OCI-LY1 (cell line): ENCODE measurements at regions not wholly inside any gene's neighbourhood (a gene's known extent, or its start where the extent isn't known, plus 50 kb on each side); places are given as distances from the start of the nearest gene placed in this dataset.
"Not testable (repeated sequence)": the region's sequence is repeated elsewhere in the genome, so short reads cannot be mapped to it uniquely, and the experiment has no call there.

Experiments
- H2AFZ ChIP-seq: fragments of 200-600 bp; sonication (generic), shearing (Covaris generic); 2 replicates; pipeline ENCODE4 v1.6.0; 2014; ENCODE audit warnings: antibody characterized with exemption, mild to moderate bottlenecking, low read length
- H3F3A ChIP-seq: fragments of 200-600 bp; sonication (generic), shearing (Covaris generic); 2 replicates; pipeline ENCODE4 v1.6.0; 2014; ENCODE audit warnings: mild to moderate bottlenecking, antibody characterized with exemption, low read length, moderate library complexity; ENCODE audit not compliant: insufficient read depth
- H3K27ac ChIP-seq: fragments of 200-600 bp; sonication (generic); 2 replicates; pipeline ENCODE4 v1.5.1; 2014; ENCODE audit warnings: low read length, mixed run types, mild to moderate bottlenecking, low read depth; ENCODE audit not compliant: poor library complexity, severe bottlenecking
- H3K27me3 ChIP-seq: fragments of 200-600 bp; sonication (generic); 2 replicates; pipeline ENCODE4 v1.6.0; 2014; ENCODE audit warnings: antibody characterized with exemption, mild to moderate bottlenecking, low read length, moderate library complexity; ENCODE audit not compliant: insufficient read depth
- H3K36me3 ChIP-seq: fragments of 200-600 bp; sonication (generic); 2 replicates; pipeline ENCODE4 v1.6.1; 2014; ENCODE audit warnings: mild to moderate bottlenecking, antibody characterized with exemption, low read length, moderate library complexity, mixed read lengths; ENCODE audit not compliant: insufficient read depth
- H3K4me1 ChIP-seq: fragments of 200-600 bp; sonication (generic); 2 replicates; pipeline ENCODE4 v1.5.1; 2014; ENCODE audit warnings: mild to moderate bottlenecking, low read length, moderate library complexity; ENCODE audit not compliant: insufficient read depth, severe bottlenecking
- H3K4me2 ChIP-seq: fragments of 200-600 bp; sonication (generic), shearing (Covaris generic); 2 replicates; pipeline ENCODE4 v1.6.1; 2014; ENCODE audit warnings: low read length
- H3K4me3 ChIP-seq: fragments of 200-600 bp; sonication (generic); 2 replicates; pipeline ENCODE4 v1.5.1; 2014; ENCODE audit warnings: low read length, low read depth, mild to moderate bottlenecking, mixed read lengths; ENCODE audit not compliant: poor library complexity, severe bottlenecking
- H3K79me2 ChIP-seq: fragments of 200-600 bp; shearing (Covaris generic); 2 replicates; pipeline ENCODE4 v1.6.1; 2016; ENCODE audit warnings: mixed run types, low read length, mixed read lengths; ENCODE audit not compliant: insufficient read depth
- H3K9ac ChIP-seq: fragments of 200-600 bp; sonication (generic), shearing (Covaris generic); 2 replicates; pipeline ENCODE4 v1.6.1; 2014; ENCODE audit warnings: mild to moderate bottlenecking, low read length, mixed read lengths
- H3K9me2 ChIP-seq: fragments of 200-600 bp; sonication (generic), shearing (Covaris generic); 2 replicates; pipeline ENCODE4 v1.6.1; 2014; ENCODE audit warnings: low read depth, mild to moderate bottlenecking, low read length, mixed read lengths
- H3K9me3 ChIP-seq: fragments of 200-600 bp; shearing (Covaris generic); 2 replicates; pipeline ENCODE4 v1.6.1; 2014; ENCODE audit warnings: low read length, mixed read lengths
- H4K20me1 ChIP-seq: fragments of 200-600 bp; sonication (generic), shearing (Covaris generic); 2 replicates; pipeline ENCODE4 v1.6.0; 2016; ENCODE audit warnings: mild to moderate bottlenecking, low read length; ENCODE audit not compliant: insufficient read depth
- CTCF ChIP-seq: fragments of 200-600 bp; sonication (generic), shearing (Covaris generic); IDR thresholded peaks from 2 replicates; pipeline ENCODE4 v1.5.1; 2017; ENCODE audit warnings: mild to moderate bottlenecking, antibody characterized with exemption, low read length, moderate library complexity, mixed read lengths
- EZH2 ChIP-seq: fragments of 200-600 bp; sonication (generic), shearing (Covaris generic); IDR thresholded peaks from 2 replicates; pipeline ENCODE4 v1.8.0; 2017; ENCODE audit warnings: borderline replicate concordance, mixed run types, mild to moderate bottlenecking, antibody characterized with exemption, low read length, moderate library complexity, mixed read lengths

GRCh38 chr5:125987677-125988255 is 435.4 kb upstream of the GRAMD2B start:
- Histone ChIP-seq H3K4me3 (no peak overlapping the region), H3K9me2 (no peaks in the 10 kb centered on the region), H3K4me1 (no peaks in the 10 kb centered on the region), H3K36me3 (no peaks in the 10 kb centered on the region), H2AFZ (no peak overlapping the region), H3K27ac (no peak overlapping the region), H3K9ac (no peak overlapping the region), H3K4me2 (no peak overlapping the region), H3F3A (no peaks in the 10 kb centered on the region), H4K20me1 (no peaks in the 10 kb centered on the region), H3K79me2 (no peaks in the 10 kb centered on the region), H3K27me3 (no peaks in the 10 kb centered on the region), H3K9me3 (no peaks in the 10 kb centered on the region)
- no peak for TF ChIP-seq EZH2
- no peak for TF ChIP-seq CTCF

- Histone ChIP-seq H3K4me1 (no peaks in the 10 kb centered on the region), H3K4me3 (no peak overlapping the region), H3K4me2 (no peak overlapping the region)
Observed at GRCh38 chr5:125992050-125992449, 431.2 kb upstream of the GRAMD2B start.

GRCh38 chr5:125999271-126000030 is 423.8 kb upstream of the GRAMD2B start:
- H4K20me1 ChIP-seq, H3K4me2 ChIP-seq, H3K27ac ChIP-seq, H3K36me3 ChIP-seq, H3K4me3 ChIP-seq, H3F3A ChIP-seq, H3K27me3 ChIP-seq, H2AFZ ChIP-seq, H3K9me2 ChIP-seq, H3K9me3 ChIP-seq, H3K79me2 ChIP-seq, H3K4me1 ChIP-seq, H3K9ac ChIP-seq: not testable (repeated sequence)

More at GRCh38 chr5:125992050-125992449, 431.2 kb upstream of the GRAMD2B start:
- Histone ChIP-seq H3K79me2 (no peaks in the 10 kb centered on the region), H3K9ac (no peak overlapping the region), H3F3A (no peaks in the 10 kb centered on the region), H4K20me1 (no peaks in the 10 kb centered on the region), H3K27ac (no peak overlapping the region), H3K9me2 (no peaks in the 10 kb centered on the region), H3K9me3 (no peaks in the 10 kb centered on the region), H3K27me3 (no peaks in the 10 kb centered on the region), H3K36me3 (no peaks in the 10 kb centered on the region), H2AFZ (0 out of 2 replicates have a peak overlapping the region, but pooled peaks have one; percentile 74)
- TF ChIP-seq CTCF (no peak), EZH2 (no peak)
